CD4-positive, alpha-beta T cell treated with Interleukin-1 beta for 1 hour (primary cell): ENCODE measurements at regions not wholly inside any gene's neighbourhood (a gene's known extent, or its start where the extent isn't known, plus 50 kb on each side); places are given as distances from the start of the nearest gene placed in this dataset.

Source experiments
- DNase-seq, 2 donors: peaks; one replicate each; pipeline ENCODE4 v3.0.0-alpha.2; 2020 to 2022

DNA sequence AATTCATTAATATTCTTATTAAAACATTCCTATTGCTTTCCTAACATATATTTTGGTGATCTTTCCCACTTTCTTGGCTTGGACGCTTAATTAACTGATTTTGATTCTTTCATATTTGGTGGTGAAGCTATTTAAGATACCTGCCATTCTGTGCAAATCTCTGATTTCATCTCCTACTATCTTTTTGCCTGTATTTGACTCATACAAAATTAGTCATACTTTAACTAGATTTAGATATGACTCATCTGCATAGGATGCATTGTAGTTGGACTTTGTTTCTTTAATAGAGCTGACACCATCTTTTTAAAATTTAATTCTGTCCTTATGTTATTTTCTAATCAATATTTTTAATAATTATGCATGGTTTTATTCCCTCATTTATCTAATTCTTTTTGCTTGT is 93.8 kb upstream of the PLPPR4 start:
- DNase-seq, result no peak

- DNase-seq, result no peak
These were observed 93.0 kb upstream of the PLPPR4 start for GRCh38 chr1:99171184-99171813.

DNA sequence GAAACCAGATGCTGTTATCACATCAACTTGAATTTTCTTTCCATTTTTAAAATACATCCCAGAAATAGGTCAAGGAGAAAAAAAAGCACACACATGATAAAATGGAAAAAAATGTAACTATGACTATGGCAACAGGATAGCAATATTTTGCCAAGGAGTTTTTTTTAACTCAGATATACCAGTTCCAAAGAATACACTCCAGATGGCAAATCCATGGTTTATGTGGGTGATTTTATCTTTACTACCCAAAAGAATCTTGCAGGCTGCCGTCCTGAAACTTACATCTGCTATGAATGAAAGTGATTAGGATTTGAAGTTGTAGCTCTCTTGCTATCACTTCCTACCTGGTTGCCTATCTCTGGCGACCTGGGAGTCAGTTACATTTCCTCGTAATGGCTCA is 91.0 kb upstream of the PLPPR4 start:
- DNase-seq, result no peak

DNA sequence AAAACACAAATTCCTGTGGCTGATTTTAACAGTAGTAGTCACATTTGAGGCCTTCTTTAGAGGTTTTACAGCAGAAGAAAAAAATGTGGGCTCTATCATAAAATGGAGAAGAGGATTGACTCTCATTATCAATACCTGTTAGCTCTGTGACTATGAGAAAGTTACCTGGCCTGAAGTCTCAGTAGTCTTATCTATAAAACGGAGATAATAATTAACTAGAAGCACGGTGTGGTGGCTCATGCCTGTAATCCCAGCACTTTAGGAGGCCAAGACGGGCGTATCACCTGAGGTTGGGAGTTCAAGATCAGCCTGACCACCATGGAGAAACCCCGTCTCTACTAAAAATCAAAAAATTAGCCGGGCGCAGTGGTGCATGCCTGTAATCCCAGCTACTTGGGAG is 90.4 kb upstream of the PLPPR4 start:
- DNase-seq, result no peak

DNA sequence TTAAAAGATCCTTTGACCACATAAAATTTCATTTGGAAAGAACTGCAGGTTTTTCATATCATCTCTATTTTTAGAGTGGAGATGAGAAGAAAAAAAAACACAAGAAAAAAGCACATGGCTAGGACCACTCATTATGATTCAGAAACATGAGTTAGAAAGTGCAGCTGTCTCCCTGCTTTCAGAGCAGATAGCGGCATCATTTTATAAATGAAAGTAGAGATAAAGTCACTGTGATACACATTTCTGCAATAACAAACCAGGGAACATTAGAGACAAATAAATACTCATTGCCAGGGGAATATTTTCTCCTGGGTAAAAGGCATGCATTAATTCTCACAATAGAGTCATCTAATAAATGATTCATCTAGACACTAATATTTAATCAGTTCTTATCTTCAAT is 87.5 kb upstream of the PLPPR4 start:
- no peak for DNase-seq

DNA sequence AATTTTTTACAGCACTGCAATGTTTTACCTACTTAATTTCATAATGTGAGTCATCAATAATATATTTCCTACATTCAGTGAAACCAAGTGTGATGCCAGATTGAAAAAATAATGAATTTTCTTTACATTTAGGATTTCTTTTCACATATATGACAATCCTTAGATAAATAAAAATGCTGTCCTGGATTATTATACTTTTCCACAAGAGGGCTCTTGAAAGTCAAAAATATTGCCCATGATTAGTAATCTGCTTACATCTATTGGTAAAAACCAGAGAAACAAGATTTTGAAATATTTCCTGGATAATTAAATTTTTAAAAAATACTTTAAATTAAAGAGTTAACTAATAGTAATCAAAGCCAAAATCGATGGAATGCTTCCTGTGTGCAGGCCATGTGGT is 86.8 kb upstream of the PLPPR4 start:
- no peak for DNase-seq

DNA sequence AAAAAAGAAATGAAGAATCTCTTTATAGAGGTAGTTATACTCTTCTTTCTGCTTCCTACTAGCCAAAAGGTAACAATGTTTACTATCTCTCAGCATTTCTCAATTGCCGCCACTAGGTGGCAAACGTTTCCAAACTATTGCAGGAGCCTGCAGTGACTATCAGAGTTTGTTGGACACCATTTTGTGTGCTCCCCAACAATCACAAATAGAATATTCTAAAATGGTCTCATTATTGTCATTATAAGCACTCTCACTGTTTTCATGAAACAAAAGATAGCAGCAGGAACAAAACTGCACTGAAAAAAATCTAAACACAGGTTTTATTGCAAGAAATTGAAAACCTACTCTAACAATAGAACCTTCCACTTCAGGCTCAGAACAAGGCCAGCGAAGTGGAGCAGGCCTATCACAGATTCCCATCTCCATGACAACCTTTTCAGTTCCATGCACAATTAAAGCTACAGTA is 83.9 kb upstream of the PLPPR4 start:
- peak; percentile 55 to 66 for DNase-seq

DNA sequence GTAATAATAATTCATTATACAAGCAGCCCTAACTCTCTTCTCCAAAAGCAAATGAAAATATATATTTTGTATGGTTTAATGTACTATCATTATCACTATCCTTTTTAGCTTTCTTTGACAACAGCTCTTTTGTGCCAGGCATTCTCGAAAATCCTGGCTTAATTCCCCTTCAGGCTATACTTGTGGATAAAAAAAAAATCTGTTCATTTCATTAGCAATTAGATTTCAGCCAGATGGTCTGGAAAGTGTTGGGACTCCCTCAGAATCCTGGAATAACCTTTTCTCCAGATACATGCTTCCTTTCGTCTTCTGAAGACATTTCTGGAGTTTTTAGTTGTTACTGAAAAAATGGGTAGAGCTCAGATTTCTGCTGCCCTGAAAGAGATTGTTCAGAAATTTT is 83.4 kb upstream of the PLPPR4 start:
- no peak for DNase-seq

DNA sequence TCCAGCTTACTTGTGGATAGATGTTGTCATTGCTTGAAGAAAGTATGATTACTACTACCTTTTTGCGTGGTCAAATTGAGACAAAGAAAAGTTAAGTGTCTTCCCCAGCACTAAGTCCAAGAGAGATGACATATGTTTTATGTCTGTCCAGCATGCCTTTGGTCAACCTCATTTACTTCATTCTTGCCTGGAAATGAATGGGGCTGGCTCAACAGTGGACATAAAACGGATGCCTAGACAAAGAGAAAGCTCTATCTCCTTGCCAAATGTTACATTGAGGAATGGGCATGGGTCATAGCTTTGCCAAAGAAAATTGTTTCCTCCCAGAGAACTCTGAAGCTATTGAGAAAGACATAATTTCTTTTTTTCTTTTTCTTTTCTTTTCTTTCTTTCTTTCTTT is 82.4 kb upstream of the PLPPR4 start:
- no peak for DNase-seq

GRCh38 chr1:99185196-99185595 is 79.1 kb upstream of the PLPPR4 start:
- DNase-seq, result no peak

GRCh38 chr1:99193431-99193830 is 70.9 kb upstream of the PLPPR4 start:
- no peak for DNase-seq

DNA sequence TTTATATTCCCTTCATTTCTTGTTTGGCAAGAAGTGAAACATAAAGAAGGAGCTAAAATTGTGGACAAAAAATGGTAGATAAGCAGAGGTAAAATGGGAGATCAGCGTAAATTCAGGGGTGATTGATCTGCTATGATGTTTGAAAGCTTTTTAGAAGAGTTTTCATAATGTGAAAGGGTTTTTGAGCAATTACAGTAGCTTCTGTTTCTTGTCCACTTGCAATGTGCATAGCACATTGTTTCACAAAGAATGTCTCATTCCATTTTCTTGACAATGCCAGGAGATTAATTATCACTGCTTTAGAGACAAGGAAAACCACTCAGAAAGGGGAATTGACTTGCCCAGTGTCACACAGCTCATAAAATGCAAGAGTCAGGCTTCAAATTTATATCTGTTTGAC is 65.9 kb upstream of the PLPPR4 start:
- no peak for DNase-seq

GRCh38 chr1:99207216-99207615 is 57.1 kb upstream of the PLPPR4 start:
- DNase-seq, result no peak
